Osteoblast (primary cell): ENCODE measurements at regions not wholly inside any gene's neighbourhood (a gene's known extent, or its start where the extent isn't known, plus 50 kb on each side); places are given as distances from the start of the nearest gene placed in this dataset.
A peak's percentile ranks its signal among the peaks of the same experiment; 100 is the strongest.

Source experiments
- DNase-seq: peaks from one replicate; pipeline ENCODE4 v3.0.0; 2011; ENCODE audit warnings: low spot score, mixed read lengths; ENCODE audit not compliant: insufficient read length; ENCODE audit errors: missing footprints
- H2AFZ ChIP-seq: 2 replicates; pipeline ENCODE4 v1.6.0; 2011; ENCODE audit warnings: mild to moderate bottlenecking, low read length
- H3K27ac ChIP-seq: 2 replicates; pipeline ENCODE4 v1.5.1; 2011; ENCODE audit warnings: mild to moderate bottlenecking, low read depth, low read length, moderate library complexity
- H3K27me3 ChIP-seq: 2 replicates; pipeline ENCODE4 v1.6.0; 2012; ENCODE audit warnings: mild to moderate bottlenecking, control low read depth, inconsistent platforms, low read length, moderate library complexity; ENCODE audit not compliant: insufficient read depth
- H3K36me3 ChIP-seq: 2 replicates; pipeline ENCODE4 v1.5.1; 2011; ENCODE audit warnings: mild to moderate bottlenecking, low read length, control low read depth, moderate library complexity; ENCODE audit not compliant: insufficient read depth
- H3K4me1 ChIP-seq: 2 replicates; pipeline ENCODE4 v1.5.1; 2011; ENCODE audit warnings: mild to moderate bottlenecking, low read length, control low read depth, moderate library complexity; ENCODE audit not compliant: insufficient read depth
- H3K4me2 ChIP-seq: 2 replicates; pipeline ENCODE4 v1.6.0; 2011; ENCODE audit warnings: mild to moderate bottlenecking, low read length; ENCODE audit not compliant: insufficient read depth
- H3K4me3 ChIP-seq: fragments of 200-600 bp; sonication (generic); 3 replicates; pipeline ENCODE4 v1.5.1; 2012; ENCODE audit warnings: mild to moderate bottlenecking, low read length, inconsistent platforms; ENCODE audit not compliant: insufficient read depth
- H3K79me2 ChIP-seq: 2 replicates; pipeline ENCODE4 v1.6.0; 2012; ENCODE audit warnings: mild to moderate bottlenecking, low read length, control low read depth, inconsistent platforms; ENCODE audit not compliant: insufficient read depth
- H3K9me3 ChIP-seq: 2 replicates; pipeline ENCODE4 v1.5.1; 2011; ENCODE audit warnings: low read depth, low read length, control low read depth
- H4K20me1 ChIP-seq: 2 replicates; pipeline ENCODE4 v1.6.0; 2012; ENCODE audit warnings: mild to moderate bottlenecking, low read length, control low read depth; ENCODE audit not compliant: insufficient read depth
- CTCF ChIP-seq: IDR thresholded peaks from 2 replicates; pipeline ENCODE4 v1.5.1; 2011; ENCODE audit warnings: mild to moderate bottlenecking, low read depth, low read length, moderate library complexity; ENCODE audit errors: extremely low read depth

- Histone ChIP-seq H3K4me1 (peaks cover 33% of the 10 kb centered on the region), H3K27ac (no peak overlapping the region), H3K27me3 (no peaks in the 10 kb centered on the region), H4K20me1 (no peaks in the 10 kb centered on the region), H3K79me2 (no peaks in the 10 kb centered on the region), H3K9me3 (no peaks in the 10 kb centered on the region), H3K4me3 (no peak overlapping the region), H2AFZ (no peak overlapping the region), H3K36me3 (no peaks in the 10 kb centered on the region), H3K4me2 (no peak overlapping the region)
- no peak for DNase-seq
- no peak for TF ChIP-seq CTCF
Observed at GRCh38 chr6:106035655-106036054, 50.5 kb upstream of the PRDM1 start.

GRCh38 chr6:106033806-106034205 is 52.3 kb upstream of the PRDM1 start:
- no peaks in the 10 kb centered on the region for H3K79me2 ChIP-seq
- no peaks in the 10 kb centered on the region for H3K36me3 ChIP-seq
- no peaks in the 10 kb centered on the region for H3K27me3 ChIP-seq
- H3K4me2 ChIP-seq = no peak overlapping the region
- H3K4me3 ChIP-seq = no peak overlapping the region
- no peak for TF ChIP-seq CTCF
- no peaks in the 10 kb centered on the region for H3K9me3 ChIP-seq
- no peaks in the 10 kb centered on the region for H4K20me1 ChIP-seq
- peaks cover 18% of the 10 kb centered on the region for H3K4me1 ChIP-seq
- H2AFZ ChIP-seq = no peak overlapping the region
- no peak overlapping the region for H3K27ac ChIP-seq
- no peak for DNase-seq

GRCh38 chr6:106027758-106028157 is 58.4 kb upstream of the PRDM1 start:
- Histone ChIP-seq H3K27ac (no peak overlapping the region), H3K27me3 (no peaks in the 10 kb centered on the region), H4K20me1 (no peaks in the 10 kb centered on the region), H3K4me1 (peaks cover 12% of the 10 kb centered on the region), H3K4me3 (no peak overlapping the region), H3K36me3 (no peaks in the 10 kb centered on the region), H3K79me2 (no peaks in the 10 kb centered on the region), H2AFZ (no peak overlapping the region), H3K4me2 (no peak overlapping the region), H3K9me3 (no peaks in the 10 kb centered on the region)
- DNase-seq = no peak
- TF ChIP-seq CTCF = no peak

- no peak for DNase-seq
- no peaks in the 10 kb centered on the region for H3K9me3 ChIP-seq
- no peaks in the 10 kb centered on the region for H3K27me3 ChIP-seq
- H3K36me3 ChIP-seq = no peaks in the 10 kb centered on the region
- no peaks in the 10 kb centered on the region for H3K79me2 ChIP-seq
- peak overlapping the region; percentile 51 for H3K4me3 ChIP-seq
- TF ChIP-seq CTCF = no peak
- peak overlapping the region; percentile 72 for H2AFZ ChIP-seq
- H3K27ac ChIP-seq = peak overlapping the region; percentile 17
- peaks cover 12% of the 10 kb centered on the region for H3K4me1 ChIP-seq
- no peaks in the 10 kb centered on the region for H4K20me1 ChIP-seq
- H3K4me2 ChIP-seq = peak overlapping the region; percentile 80
Observed at GRCh38 chr6:106026748-106027715, 59.1 kb upstream of the PRDM1 start.
